GM19452 (cell line): ENCODE measurements at regions not wholly inside any gene's neighbourhood (a gene's known extent, or its start where the extent isn't known, plus 50 kb on each side); places are given as distances from the start of the nearest gene placed in this dataset.

Experiments
- ATAC-seq: cut with Tn5 transposase; IDR thresholded peaks from one replicate; pipeline ENCODE4 v1.9.1; 2021; ENCODE audit not compliant: unreplicated experiment

- ATAC-seq = no peak
These were observed 81.6 kb upstream of the SALL3 start for GRCh38 chr18:78898066-78898465.

GRCh38 chr18:78898635-78899034 lies 81.0 kb upstream of the SALL3 start:
- ATAC-seq = no peak

GRCh38 chr18:78899241-78899640 lies 80.4 kb upstream of the SALL3 start:
- no peak for ATAC-seq

- ATAC-seq = no peak
These were observed 78.4 kb upstream of the SALL3 start for GRCh38 chr18:78900938-78901909.

GRCh38 chr18:78901923-78902794 lies 77.5 kb upstream of the SALL3 start:
- no peak for ATAC-seq

GRCh38 chr18:78902795-78903435 lies 76.7 kb upstream of the SALL3 start:
- no peak for ATAC-seq

GRCh38 chr18:78903436-78904178 lies 76.0 kb upstream of the SALL3 start:
- ATAC-seq = no peak

GRCh38 chr18:78904179-78904531 lies 75.5 kb upstream of the SALL3 start:
- no peak for ATAC-seq

GRCh38 chr18:78905334-78905733 lies 74.3 kb upstream of the SALL3 start:
- ATAC-seq = no peak

- ATAC-seq = no peak
These were observed 73.6 kb upstream of the SALL3 start for GRCh38 chr18:78906066-78906465.

- ATAC-seq = no peak
These were observed 71.0 kb upstream of the SALL3 start for GRCh38 chr18:78908462-78909260.

GRCh38 chr18:78911751-78912283 lies 67.8 kb upstream of the SALL3 start:
- no peak for ATAC-seq

- ATAC-seq = no peak
These were observed 67.3 kb upstream of the SALL3 start for GRCh38 chr18:78912336-78912735.

- no peak for ATAC-seq
These were observed 66.8 kb upstream of the SALL3 start for GRCh38 chr18:78912844-78913243.

- ATAC-seq = no peak
These were observed 66.2 kb upstream of the SALL3 start for GRCh38 chr18:78913395-78913794.

- no peak for ATAC-seq
These were observed 65.8 kb upstream of the SALL3 start for GRCh38 chr18:78913830-78914231.

- no peak for ATAC-seq
These were observed 65.2 kb upstream of the SALL3 start for GRCh38 chr18:78914249-78914935.

GRCh38 chr18:78915446-78916008 lies 64.1 kb upstream of the SALL3 start:
- no peak for ATAC-seq

- ATAC-seq = no peak
These were observed 60.9 kb upstream of the SALL3 start for GRCh38 chr18:78918707-78919106.
